Midbrain (tissue), 1 donor: ENCODE measurements at regions not wholly inside any gene's neighbourhood (a gene's known extent, or its start where the extent isn't known, plus 50 kb on each side); places are given as distances from the start of the nearest gene placed in this dataset.
"Not testable (repeated sequence)": the region's sequence is repeated elsewhere in the genome, so short reads cannot be mapped to it uniquely, and the experiment has no call there.

Source experiments
- DNase-seq: peaks from one replicate; lab custom pipeline; 2025; lab: John Stamatoyannopoulos, UW

- DNase-seq, result no peak
Measured at GRCh38 chr18:60202708-60203107, 169.9 kb downstream of the MC4R start.

GRCh38 chr18:60200558-60200957 lies 172.0 kb downstream of the MC4R start:
- DNase-seq, result no peak

- no peak for DNase-seq
Measured at GRCh38 chr18:60199505-60199904, 173.1 kb downstream of the MC4R start.

- no peak for DNase-seq
Measured at GRCh38 chr18:60197671-60198462, 174.7 kb downstream of the MC4R start.

GRCh38 chr18:60196836-60197606 lies 175.6 kb downstream of the MC4R start:
- DNase-seq, result no peak

- DNase-seq, result no peak
Measured at GRCh38 chr18:60193780-60194179, 178.8 kb downstream of the MC4R start.

GRCh38 chr18:60191926-60192325 lies 180.6 kb downstream of the MC4R start:
- DNase-seq, result no peak

- DNase-seq, result no peak
Measured at GRCh38 chr18:60189856-60190255, 182.7 kb downstream of the MC4R start.

- DNase-seq, result no peak
Measured at GRCh38 chr18:60188958-60189357, 183.6 kb downstream of the MC4R start.

GRCh38 chr18:60182223-60182622 lies 190.4 kb downstream of the MC4R start:
- no peak for DNase-seq

- no peak for DNase-seq
Measured at GRCh38 chr18:60180671-60181070, 191.9 kb downstream of the MC4R start.

GRCh38 chr18:60178224-60178623 lies 194.4 kb downstream of the MC4R start:
- DNase-seq, result not testable (repeated sequence)

GRCh38 chr18:60176259-60176658 lies 196.3 kb downstream of the MC4R start:
- no peak for DNase-seq

GRCh38 chr18:60174832-60175231 lies 197.7 kb downstream of the MC4R start:
- DNase-seq, result no peak

GRCh38 chr18:60172030-60172429 lies 200.5 kb downstream of the MC4R start:
- no peak for DNase-seq

GRCh38 chr18:60163622-60164021 lies 209.0 kb downstream of the MC4R start:
- DNase-seq, result no peak

- DNase-seq, result no peak
Measured at GRCh38 chr18:60162388-60162787, 210.2 kb downstream of the MC4R start.

- DNase-seq, result no peak
Measured at GRCh38 chr18:60157810-60158209, 214.8 kb downstream of the MC4R start.

GRCh38 chr18:60153376-60153775 lies 219.2 kb downstream of the MC4R start:
- no peak for DNase-seq

- DNase-seq, result no peak
Measured at GRCh38 chr18:60149316-60149715, 223.3 kb downstream of the MC4R start.

- no peak for DNase-seq
Measured at GRCh38 chr18:60147323-60147722, 225.3 kb downstream of the MC4R start.

GRCh38 chr18:60146220-60146960 lies 226.2 kb downstream of the MC4R start:
- no peak for DNase-seq

GRCh38 chr18:60145776-60146175 lies 226.8 kb downstream of the MC4R start:
- DNase-seq, result no peak
